NT2/D1 (cell line): ENCODE measurements at regions not wholly inside any gene's neighbourhood (a gene's known extent, or its start where the extent isn't known, plus 50 kb on each side); places are given as distances from the start of the nearest gene placed in this dataset.

ENCODE experiments used
- YY1 ChIP-seq: IDR thresholded peaks from 2 replicates; pipeline ENCODE4 v1.6.1; 2011; ENCODE audit not compliant: insufficient read length, insufficient read depth
- ZNF274 ChIP-seq: IDR thresholded peaks from 2 replicates; pipeline ENCODE4 v1.6.1; 2011; ENCODE audit warnings: mild to moderate bottlenecking, low read depth, low read length

- TF ChIP-seq YY1 (no peak), ZNF274 (no peak)
Measured at GRCh38 chr16:64406770-64407181, 715.1 kb downstream of the CDH11 start.
